Retinal pigment epithelial cell (primary cell): ENCODE measurements at regions not wholly inside any gene's neighbourhood (a gene's known extent, or its start where the extent isn't known, plus 50 kb on each side); places are given as distances from the start of the nearest gene placed in this dataset.

Experiments used
- DNase-seq: peaks from one replicate; pipeline ENCODE4 v3.0.0-alpha.2; 2010; ENCODE audit warnings: low read depth
- H3K4me3 ChIP-seq: 2 replicates; pipeline ENCODE4 v1.5.1; 2011; ENCODE audit warnings: mild to moderate bottlenecking, low read length, control low read depth, moderate library complexity
- TF ChIP-seq, protein P1 (sequence below): conservative IDR thresholded peaks from 2 replicates; pipeline ENCODE4 v1.5.1; 2011; ENCODE audit warnings: low read depth, low read length, control low read depth, inconsistent platforms

DNA sequence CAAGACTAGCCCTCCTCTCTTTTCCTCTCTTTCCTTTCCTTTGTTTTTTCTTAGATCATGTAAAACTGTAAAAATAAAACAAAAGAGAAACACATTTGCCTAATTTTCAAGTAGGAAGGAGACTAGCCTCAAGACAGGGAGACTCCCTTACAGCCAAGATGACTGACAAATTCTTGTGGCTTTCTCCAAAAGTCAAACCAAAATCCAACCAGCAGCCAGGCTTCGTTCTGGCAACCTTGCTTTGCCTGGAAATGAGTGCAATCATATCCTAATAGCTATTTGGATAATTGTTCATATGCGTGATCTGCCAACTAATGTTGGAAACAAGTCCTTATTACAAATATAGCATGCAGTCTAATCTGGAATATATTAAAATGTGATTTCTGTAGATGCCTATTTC lies 868.9 kb upstream of the SOX9 start:
- no peak overlapping the region for H3K4me3 ChIP-seq
- TF ChIP-seq, protein P1, sequence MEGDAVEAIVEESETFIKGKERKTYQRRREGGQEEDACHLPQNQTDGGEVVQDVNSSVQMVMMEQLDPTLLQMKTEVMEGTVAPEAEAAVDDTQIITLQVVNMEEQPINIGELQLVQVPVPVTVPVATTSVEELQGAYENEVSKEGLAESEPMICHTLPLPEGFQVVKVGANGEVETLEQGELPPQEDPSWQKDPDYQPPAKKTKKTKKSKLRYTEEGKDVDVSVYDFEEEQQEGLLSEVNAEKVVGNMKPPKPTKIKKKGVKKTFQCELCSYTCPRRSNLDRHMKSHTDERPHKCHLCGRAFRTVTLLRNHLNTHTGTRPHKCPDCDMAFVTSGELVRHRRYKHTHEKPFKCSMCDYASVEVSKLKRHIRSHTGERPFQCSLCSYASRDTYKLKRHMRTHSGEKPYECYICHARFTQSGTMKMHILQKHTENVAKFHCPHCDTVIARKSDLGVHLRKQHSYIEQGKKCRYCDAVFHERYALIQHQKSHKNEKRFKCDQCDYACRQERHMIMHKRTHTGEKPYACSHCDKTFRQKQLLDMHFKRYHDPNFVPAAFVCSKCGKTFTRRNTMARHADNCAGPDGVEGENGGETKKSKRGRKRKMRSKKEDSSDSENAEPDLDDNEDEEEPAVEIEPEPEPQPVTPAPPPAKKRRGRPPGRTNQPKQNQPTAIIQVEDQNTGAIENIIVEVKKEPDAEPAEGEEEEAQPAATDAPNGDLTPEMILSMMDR: no peak
- no peak for DNase-seq

- no peak for DNase-seq
- TF ChIP-seq, protein P1: no peak
- H3K4me3 ChIP-seq: no peak overlapping the region
Observed at GRCh38 chr17:71252436-71252835, 868.4 kb upstream of the SOX9 start.

GRCh38 chr17:71257096-71257495 lies 863.7 kb upstream of the SOX9 start:
- DNase-seq: no peak
- no peak overlapping the region for H3K4me3 ChIP-seq
- TF ChIP-seq, protein P1: no peak

GRCh38 chr17:71260366-71260940 lies 860.4 kb upstream of the SOX9 start:
- no peak for DNase-seq
- TF ChIP-seq, protein P1: no peak
- H3K4me3 ChIP-seq: no peak overlapping the region

GRCh38 chr17:71262586-71262985 lies 858.2 kb upstream of the SOX9 start:
- H3K4me3 ChIP-seq: no peak overlapping the region
- no peak for DNase-seq
- TF ChIP-seq, protein P1: no peak

DNA sequence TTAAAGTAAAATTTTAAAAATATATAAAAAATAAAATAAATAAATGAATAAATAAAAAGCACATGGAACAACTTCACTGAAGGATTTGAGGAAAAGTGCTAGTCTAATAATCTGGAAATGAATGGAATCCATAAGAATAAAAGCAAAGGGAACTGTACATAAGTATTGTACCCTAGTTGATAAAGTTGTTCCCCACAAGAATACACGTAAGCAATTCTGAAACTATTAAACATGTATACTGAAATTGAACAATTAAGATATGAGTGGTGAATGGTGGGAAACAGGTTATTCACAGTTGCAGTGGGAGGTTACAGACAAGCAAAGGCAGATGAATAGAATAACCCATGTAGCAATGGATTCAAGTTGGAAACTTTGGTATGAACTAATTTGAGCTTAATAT lies 853.2 kb upstream of the SOX9 start:
- no peak for DNase-seq
- no peak overlapping the region for H3K4me3 ChIP-seq
- TF ChIP-seq, protein P1: no peak

DNA sequence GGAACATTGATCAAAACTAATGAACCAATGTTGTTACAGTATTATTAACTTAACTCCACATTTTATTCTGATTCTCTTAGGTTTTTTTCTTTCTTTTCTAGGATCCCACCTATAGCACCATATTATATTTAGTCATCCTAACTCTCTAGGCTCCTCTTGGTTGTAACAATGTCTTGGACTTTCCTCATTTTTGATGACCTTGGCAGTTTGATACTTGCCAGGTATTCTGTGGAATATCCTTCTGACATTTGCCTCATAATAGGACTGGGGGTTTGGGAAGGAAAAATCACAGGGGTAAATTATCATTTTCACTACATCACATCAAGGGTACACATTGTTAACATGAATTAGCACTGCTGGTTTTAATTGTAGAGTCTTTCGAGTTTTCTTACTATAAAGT lies 851.6 kb upstream of the SOX9 start:
- no peak overlapping the region for H3K4me3 ChIP-seq
- TF ChIP-seq, protein P1: no peak
- no peak for DNase-seq
